WTC11 (cell line): ENCODE measurements at regions not wholly inside any gene's neighbourhood (a gene's known extent, or its start where the extent isn't known, plus 50 kb on each side); places are given as distances from the start of the nearest gene placed in this dataset.

Source experiments
- ATAC-seq: fragments of 200-7000 bp; cut with Tn5 transposase; 2 replicates; pipeline ENCODE4 v1.10.0; 2021; ENCODE audit warnings: mild to moderate bottlenecking, moderate library complexity
- CTCF ChIA-PET: fragments of 300-600 bp; sonication (Branson Sonifier 250); formaldehyde crosslinking; loops from one replicate; lab custom pipeline; 2021; ENCODE audit warnings: antibody characterized with exemption; lab: Charles Lee
- POLR2A ChIA-PET: fragments of 350-600 bp; sonication (Branson Sonifier 250); formaldehyde crosslinking; loops from one replicate; lab custom pipeline; 2021; ENCODE audit warnings: antibody characterized with exemption; lab: Charles Lee
- DNase-seq: peaks from one replicate; pipeline ENCODE4 v3.0.0; 2021; ENCODE audit warnings: low spot score
- H3K27ac Mint-ChIP-seq: 2 replicates; pipeline ENCODE4 v1.8.0; 2021; ENCODE audit warnings: mixed read lengths
- H3K27me3 Mint-ChIP-seq: 2 replicates; pipeline ENCODE4 v1.8.0; 2021; ENCODE audit warnings: low read depth, mild to moderate bottlenecking, moderate library complexity, mixed read lengths
- H3K36me3 Mint-ChIP-seq: 2 replicates; pipeline ENCODE4 v1.8.0; 2021; ENCODE audit warnings: mixed read lengths
- H3K4me1 Mint-ChIP-seq: 2 replicates; pipeline ENCODE4 v1.8.0; 2022; ENCODE audit warnings: mixed read lengths
- H3K4me3 Mint-ChIP-seq: 2 replicates; pipeline ENCODE4 v1.8.0; 2021; ENCODE audit warnings: mild to moderate bottlenecking, moderate library complexity, mixed read lengths
- H3K9me3 Mint-ChIP-seq: 2 replicates; pipeline ENCODE4 v1.8.0; 2021; ENCODE audit warnings: mixed read lengths
- ATF3 ChIP-seq: sonication (generic); formaldehyde crosslinking; conservative IDR thresholded peaks from 2 replicates; pipeline ENCODE4 v1.8.1; 2022; ENCODE audit warnings: mild to moderate bottlenecking, missing genetic modification reagents
- ATF6 ChIP-seq: sonication (generic); formaldehyde crosslinking; IDR thresholded peaks from 2 replicates; pipeline ENCODE4 v1.8.1; 2023; ENCODE audit warnings: mild to moderate bottlenecking, missing genetic modification reagents
- E2F1 ChIP-seq: sonication (generic); formaldehyde crosslinking; IDR thresholded peaks from 2 replicates; pipeline ENCODE4 v1.8.0; 2022; ENCODE audit warnings: mild to moderate bottlenecking, missing genetic modification reagents
- ESRRA ChIP-seq: sonication (generic); formaldehyde crosslinking; IDR thresholded peaks from 2 replicates; pipeline ENCODE4 v1.8.1; 2022; ENCODE audit warnings: mild to moderate bottlenecking, missing genetic modification reagents, borderline replicate concordance
- GRHL2 ChIP-seq: fragments of 250-450 bp; sonication (Bioruptor Pico); IDR thresholded peaks from 2 replicates; pipeline ENCODE4 v1.8.0; 2022; ENCODE audit warnings: mild to moderate bottlenecking, moderate library complexity; ENCODE audit not compliant: insufficient replicate concordance, severe bottlenecking
- HMGA2 ChIP-seq: fragments of 250-450 bp; sonication (Bioruptor Pico); IDR thresholded peaks from 2 replicates; pipeline ENCODE4 v1.4.0; 2021; ENCODE audit warnings: mild to moderate bottlenecking, moderate library complexity
- HMGXB4 ChIP-seq: sonication (generic); formaldehyde crosslinking; IDR thresholded peaks from 2 replicates; pipeline ENCODE4 v1.8.1; 2023; ENCODE audit warnings: mild to moderate bottlenecking, moderate library complexity, missing genetic modification reagents
- IRF1 ChIP-seq: sonication (generic); formaldehyde crosslinking; IDR thresholded peaks from 2 replicates; pipeline ENCODE4 v1.8.0; 2023; ENCODE audit warnings: missing genetic modification reagents
- KAT7 ChIP-seq: sonication (generic); formaldehyde crosslinking; IDR thresholded peaks from 2 replicates; pipeline ENCODE4 v1.8.1; 2023; ENCODE audit warnings: missing genetic modification reagents, mild to moderate bottlenecking, borderline replicate concordance
- MAX ChIP-seq: sonication (generic); formaldehyde crosslinking; IDR thresholded peaks from 2 replicates; pipeline ENCODE4 v1.8.0; 2022; ENCODE audit warnings: mild to moderate bottlenecking, missing genetic modification reagents
- NR1H2 ChIP-seq: sonication (generic); formaldehyde crosslinking; IDR thresholded peaks from 2 replicates; pipeline ENCODE4 v1.9.0; 2021; ENCODE audit warnings: mild to moderate bottlenecking, moderate library complexity, missing genetic modification reagents
- NR2C2 ChIP-seq: sonication (generic); formaldehyde crosslinking; IDR thresholded peaks from 2 replicates; pipeline ENCODE4 v1.8.0; 2022; ENCODE audit warnings: mild to moderate bottlenecking, missing genetic modification reagents
- OVOL2 ChIP-seq: fragments of 250-450 bp; sonication (Bioruptor Pico); IDR thresholded peaks from 2 replicates; pipeline ENCODE4 v1.9.0; 2021; ENCODE audit warnings: mild to moderate bottlenecking, borderline replicate concordance
- PREB ChIP-seq: sonication (generic); formaldehyde crosslinking; IDR thresholded peaks from 2 replicates; pipeline ENCODE4 v1.8.1; 2022; ENCODE audit warnings: mild to moderate bottlenecking, missing genetic modification reagents, moderate library complexity, borderline replicate concordance
- RELA ChIP-seq: sonication (generic); formaldehyde crosslinking; IDR thresholded peaks from 2 replicates; pipeline ENCODE4 v1.8.1; 2022; ENCODE audit warnings: missing genetic modification reagents, mild to moderate bottlenecking, borderline replicate concordance
- SMAD4 ChIP-seq: sonication (generic); formaldehyde crosslinking; IDR thresholded peaks from 2 replicates; pipeline ENCODE4 v1.8.0; 2022; ENCODE audit warnings: mild to moderate bottlenecking, missing genetic modification reagents
- TCF7 ChIP-seq: sonication (generic); formaldehyde crosslinking; IDR thresholded peaks from 2 replicates; pipeline ENCODE4 v1.8.0; 2022; ENCODE audit warnings: mild to moderate bottlenecking, low read depth, missing genetic modification reagents, moderate library complexity
- TEAD1 ChIP-seq: sonication (generic); formaldehyde crosslinking; IDR thresholded peaks from 2 replicates; pipeline ENCODE4 v1.8.0; 2022; ENCODE audit warnings: mild to moderate bottlenecking, missing genetic modification reagents
- USF1 ChIP-seq: sonication (generic); formaldehyde crosslinking; IDR thresholded peaks from 2 replicates; pipeline ENCODE4 v1.8.0; 2022; ENCODE audit warnings: mild to moderate bottlenecking, missing genetic modification reagents
- ZNF121 ChIP-seq: sonication (generic); formaldehyde crosslinking; IDR thresholded peaks from 2 replicates; pipeline ENCODE4 v1.8.0; 2023; ENCODE audit warnings: missing genetic modification reagents
- ZNF138 ChIP-seq: sonication (generic); formaldehyde crosslinking; conservative IDR thresholded peaks from 2 replicates; pipeline ENCODE4 v1.8.1; 2022; ENCODE audit warnings: mild to moderate bottlenecking, moderate library complexity, missing genetic modification reagents
- ZNF219 ChIP-seq: sonication (generic); formaldehyde crosslinking; IDR thresholded peaks from 2 replicates; pipeline ENCODE4 v1.8.0; 2023; ENCODE audit warnings: missing genetic modification reagents, mild to moderate bottlenecking, borderline replicate concordance
- ZNF416 ChIP-seq: fragments of 250-450 bp; sonication (Bioruptor Pico); IDR thresholded peaks from 2 replicates; pipeline ENCODE4 v1.9.0; 2021; ENCODE audit warnings: mild to moderate bottlenecking, inconsistent platforms
- ZNF512 ChIP-seq: sonication (generic); formaldehyde crosslinking; IDR thresholded peaks from 2 replicates; pipeline ENCODE4 v1.8.1; 2022; ENCODE audit warnings: missing genetic modification reagents, borderline replicate concordance
- ZNF671 ChIP-seq: fragments of 250-450 bp; sonication (Bioruptor Pico); IDR thresholded peaks from 2 replicates; pipeline ENCODE4 v1.8.0; 2021; ENCODE audit warnings: mild to moderate bottlenecking

GRCh38 chr4:135694066-135694465, 1492.5 kb upstream of the PABPC4L start (continued):
- TF ChIP-seq HMGXB4 (CRISPR knock-in tag) (no peak), MAX (no peak), ATF6 (CRISPR knock-in tag) (no peak), ZNF416 (CRISPR knock-in tag) (no peak), NR2C2 (CRISPR knock-in tag) (no peak), USF1 (CRISPR knock-in tag) (no peak), IRF1 (CRISPR knock-in tag) (no peak), OVOL2 (CRISPR knock-in tag) (no peak), RELA (CRISPR knock-in tag) (no peak), E2F1 (no peak)

- H3K27ac Mint-ChIP-seq: no peak overlapping the region
- TF ChIP-seq GRHL2 (CRISPR knock-in tag) (no peak), ZNF219 (CRISPR knock-in tag) (no peak), HMGA2 (no peak), ATF6 (CRISPR knock-in tag) (no peak), ESRRA (CRISPR knock-in tag) (no peak), PREB (CRISPR knock-in tag) (no peak), ZNF512 (no peak), SMAD4 (CRISPR knock-in tag) (no peak), ZNF121 (CRISPR knock-in tag) (no peak), TEAD1 (CRISPR knock-in tag) (no peak), NR1H2 (CRISPR knock-in tag) (no peak), KAT7 (CRISPR knock-in tag) (no peak), TCF7 (CRISPR knock-in tag) (no peak), ZNF138 (CRISPR knock-in tag) (no peak), ATF3 (CRISPR knock-in tag) (no peak), ZNF671 (CRISPR knock-in tag) (no peak)
- no peaks in the 10 kb centered on the region for H3K4me1 Mint-ChIP-seq
- DNase-seq: no peak
- no peak overlapping the region for H3K4me3 Mint-ChIP-seq
- CTCF ChIA-PET: no interaction called here
- peaks cover 7% of the 10 kb centered on the region; the same call in 1 of the 2 replicates for H3K36me3 Mint-ChIP-seq
- ATAC-seq: no peak
- H3K27me3 Mint-ChIP-seq: no peaks in the 10 kb centered on the region
- peaks cover 7% of the 10 kb centered on the region for H3K9me3 Mint-ChIP-seq
- POLR2A ChIA-PET: no interaction called here
Measured at GRCh38 chr4:135684001-135684400, 1482.4 kb upstream of the PABPC4L start.
